Thoracic aorta (tissue), 2 donors: ENCODE measurements at regions not wholly inside any gene's neighbourhood (a gene's known extent, or its start where the extent isn't known, plus 50 kb on each side); places are given as distances from the start of the nearest gene placed in this dataset.

Experiments used
- ATAC-seq: fragments of 150-250 bp; one replicate; pipeline ENCODE4 v1.8.0; 2017; ENCODE audit warnings: low read depth; ENCODE audit not compliant: insufficient number of reproducible peaks, low FRiP score
- DNase-seq: peaks from one replicate; pipeline ENCODE4 v3.0.0-alpha.2; 2020; ENCODE audit warnings: low spot score
- H3K27ac ChIP-seq, 2 donors: fragments of 200-600 bp; sonication (generic); 1 replicate in 1 of 2; 2 replicates in 1 of 2; pipeline ENCODE4 v1.5.1; 2016; ENCODE audit warnings: mild to moderate bottlenecking in 2 of 2, moderate library complexity in 2 of 2
- H3K27me3 ChIP-seq: fragments of 200-600 bp; sonication (generic); replicated peaks from 2 replicates; pipeline ENCODE4 v1.6.0; 2016; ENCODE audit warnings: mild to moderate bottlenecking; ENCODE audit not compliant: insufficient read depth
- H3K36me3 ChIP-seq: fragments of 200-600 bp; sonication (generic); one replicate; pipeline ENCODE4 v1.5.1; 2016
- H3K4me1 ChIP-seq, 2 donors: fragments of 200-600 bp; sonication (generic); 1 replicate in 1 of 2; 2 replicates in 1 of 2; pipeline versions ENCODE4 v1.5.1 to v1.6.0; 2016; ENCODE audit warnings: low read depth in 2 of 2, mild to moderate bottlenecking in 1 of 2; ENCODE audit not compliant: control insufficient read depth in 1 of 2
- H3K4me3 ChIP-seq: fragments of 200-600 bp; sonication (generic); 2 replicates; pipeline ENCODE4 v1.5.1; 2016; ENCODE audit warnings: mild to moderate bottlenecking
- H3K9me3 ChIP-seq: fragments of 200-600 bp; sonication (generic); 2 replicates; pipeline ENCODE4 v1.5.1; 2016
- TF ChIP-seq, protein P1 (sequence below): fragments of 200-600 bp; sonication (generic); IDR thresholded peaks from one replicate; pipeline ENCODE4 v1.5.1; 2019; ENCODE audit warnings: antibody characterized with exemption

DNA sequence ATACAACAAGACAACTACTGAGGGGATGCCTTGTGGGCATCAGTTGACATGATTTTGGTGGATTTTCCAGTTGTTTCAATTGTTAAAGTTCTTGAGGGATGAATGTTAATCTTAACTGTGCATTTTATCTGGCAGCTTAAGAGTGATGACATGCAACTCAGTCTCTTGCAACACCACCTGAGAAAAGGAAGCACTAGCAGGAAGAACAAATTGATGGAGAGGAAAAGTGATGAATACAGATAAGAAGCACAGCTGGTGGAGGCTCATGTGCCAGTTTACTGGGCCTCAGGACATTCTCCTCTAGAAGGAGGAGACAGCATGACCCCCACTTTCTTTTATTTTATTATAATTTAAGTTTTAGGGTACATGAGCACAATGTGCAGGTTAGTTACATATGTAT is 341.3 kb upstream of the RBMY1B start:
- no peaks in the 10 kb centered on the region for H3K27me3 ChIP-seq
- TF ChIP-seq, protein P1, sequence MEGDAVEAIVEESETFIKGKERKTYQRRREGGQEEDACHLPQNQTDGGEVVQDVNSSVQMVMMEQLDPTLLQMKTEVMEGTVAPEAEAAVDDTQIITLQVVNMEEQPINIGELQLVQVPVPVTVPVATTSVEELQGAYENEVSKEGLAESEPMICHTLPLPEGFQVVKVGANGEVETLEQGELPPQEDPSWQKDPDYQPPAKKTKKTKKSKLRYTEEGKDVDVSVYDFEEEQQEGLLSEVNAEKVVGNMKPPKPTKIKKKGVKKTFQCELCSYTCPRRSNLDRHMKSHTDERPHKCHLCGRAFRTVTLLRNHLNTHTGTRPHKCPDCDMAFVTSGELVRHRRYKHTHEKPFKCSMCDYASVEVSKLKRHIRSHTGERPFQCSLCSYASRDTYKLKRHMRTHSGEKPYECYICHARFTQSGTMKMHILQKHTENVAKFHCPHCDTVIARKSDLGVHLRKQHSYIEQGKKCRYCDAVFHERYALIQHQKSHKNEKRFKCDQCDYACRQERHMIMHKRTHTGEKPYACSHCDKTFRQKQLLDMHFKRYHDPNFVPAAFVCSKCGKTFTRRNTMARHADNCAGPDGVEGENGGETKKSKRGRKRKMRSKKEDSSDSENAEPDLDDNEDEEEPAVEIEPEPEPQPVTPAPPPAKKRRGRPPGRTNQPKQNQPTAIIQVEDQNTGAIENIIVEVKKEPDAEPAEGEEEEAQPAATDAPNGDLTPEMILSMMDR: no peak
- no peak overlapping the region for H3K4me3 ChIP-seq
- DNase-seq: no peak
- H3K27ac ChIP-seq: no peak overlapping the region
- H3K9me3 ChIP-seq: no peaks in the 10 kb centered on the region
- H3K36me3 ChIP-seq: no peaks in the 10 kb centered on the region
- H3K4me1 ChIP-seq: no peaks in the 10 kb centered on the region
- ATAC-seq: no peak

DNA sequence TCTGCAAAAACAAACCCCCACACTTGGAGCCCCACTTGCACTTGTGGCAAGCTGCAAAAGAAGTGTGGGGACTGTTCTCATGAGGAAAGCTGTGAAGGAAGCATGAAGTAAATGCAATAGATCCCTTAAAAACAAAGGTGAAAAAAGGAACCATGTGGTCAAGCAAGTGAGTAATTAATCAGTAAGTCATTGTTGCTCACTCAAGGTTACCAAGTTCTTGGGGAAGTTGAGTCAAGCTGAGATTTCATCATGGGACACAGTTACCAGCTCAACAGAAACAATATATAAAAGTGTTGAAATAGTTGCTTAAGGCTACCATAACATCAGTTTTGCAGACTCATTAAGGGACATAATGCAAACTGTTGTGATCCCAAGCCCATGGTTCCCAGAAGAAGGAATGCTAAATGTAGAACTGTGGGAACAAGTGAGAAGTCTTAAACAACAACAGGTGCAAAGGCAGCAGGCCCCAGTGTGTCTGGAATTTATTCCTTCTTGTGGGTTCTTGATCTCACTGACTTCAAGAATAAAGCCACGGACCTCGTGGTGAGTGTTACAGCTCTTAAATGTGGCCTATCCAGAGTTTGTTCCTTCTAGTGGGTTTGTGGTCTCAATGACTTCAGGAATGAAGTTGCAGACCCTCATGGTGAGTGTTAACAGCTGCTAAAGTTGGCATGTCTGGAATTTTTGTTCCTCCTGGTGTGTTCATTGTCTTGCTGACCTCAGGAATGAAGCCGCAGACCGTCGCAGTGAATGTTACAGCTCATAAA is 336.3 kb upstream of the RBMY1B start:
- Histone ChIP-seq H3K36me3 (no peaks in the 10 kb centered on the region), H3K27ac (no peak overlapping the region), H3K4me3 (no peak overlapping the region), H3K9me3 (no peaks in the 10 kb centered on the region), H3K27me3 (no peaks in the 10 kb centered on the region), H3K4me1 (no peaks in the 10 kb centered on the region)
- no peak for DNase-seq
- TF ChIP-seq, protein P1: no peak
- no peak for ATAC-seq

DNA sequence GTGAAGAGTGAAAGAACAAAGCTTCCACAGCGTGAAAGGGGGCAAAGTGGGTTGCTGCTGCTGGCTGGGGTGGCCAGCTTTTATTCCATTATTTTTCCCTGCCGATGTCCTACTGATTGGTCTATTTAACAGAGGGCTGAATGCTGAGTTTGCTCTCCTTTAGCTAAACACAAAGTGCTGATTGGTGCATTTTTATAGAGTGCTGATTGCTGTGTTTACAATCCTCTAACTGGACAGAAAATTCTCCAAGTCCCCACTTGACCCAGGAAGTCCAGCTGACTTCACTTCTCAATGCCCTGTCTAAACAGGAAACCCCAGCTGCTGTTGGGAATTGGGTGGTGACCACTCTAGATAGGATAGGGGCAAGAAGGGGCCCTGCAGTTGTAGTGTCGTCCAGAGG is 335.6 kb upstream of the RBMY1B start:
- H3K27ac ChIP-seq: no peak overlapping the region
- ATAC-seq (no peak), DNase-seq (no peak)
- no peaks in the 10 kb centered on the region for H3K4me1 ChIP-seq
- H3K27me3 ChIP-seq: no peaks in the 10 kb centered on the region
- TF ChIP-seq, protein P1: no peak
- no peaks in the 10 kb centered on the region for H3K36me3 ChIP-seq
- H3K9me3 ChIP-seq: no peaks in the 10 kb centered on the region
- H3K4me3 ChIP-seq: no peak overlapping the region

DNA sequence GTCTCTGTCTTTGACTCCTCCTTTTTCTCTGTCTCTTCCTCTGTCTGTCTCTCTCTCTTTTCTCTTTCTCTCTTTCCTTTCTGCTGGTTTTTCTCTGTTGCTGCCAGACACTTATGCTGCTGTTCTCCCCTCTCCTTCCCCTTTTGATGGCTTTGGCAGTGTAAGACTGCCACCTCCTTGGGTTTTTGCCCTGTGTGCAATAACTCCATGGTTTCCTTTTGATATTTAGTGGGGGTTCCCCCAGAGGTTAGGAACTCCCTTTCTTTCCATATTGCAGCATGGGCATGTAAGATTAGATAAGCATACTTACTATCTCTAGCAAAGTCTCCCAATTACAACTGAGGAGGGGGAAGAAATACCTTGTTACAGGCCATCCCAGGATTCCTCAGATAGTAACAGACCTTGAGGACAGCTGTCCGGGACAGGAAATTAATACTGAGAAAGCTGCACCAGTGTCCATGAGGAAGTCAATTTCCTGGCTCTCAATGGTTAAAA is 333.8 kb upstream of the RBMY1B start:
- H3K36me3 ChIP-seq: no peaks in the 10 kb centered on the region
- H3K4me1 ChIP-seq: no peaks in the 10 kb centered on the region
- no peak overlapping the region for H3K27ac ChIP-seq
- no peaks in the 10 kb centered on the region for H3K9me3 ChIP-seq
- TF ChIP-seq, protein P1: no peak
- no peak overlapping the region for H3K4me3 ChIP-seq
- no peak for ATAC-seq
- H3K27me3 ChIP-seq: no peaks in the 10 kb centered on the region
- no peak for DNase-seq

DNA sequence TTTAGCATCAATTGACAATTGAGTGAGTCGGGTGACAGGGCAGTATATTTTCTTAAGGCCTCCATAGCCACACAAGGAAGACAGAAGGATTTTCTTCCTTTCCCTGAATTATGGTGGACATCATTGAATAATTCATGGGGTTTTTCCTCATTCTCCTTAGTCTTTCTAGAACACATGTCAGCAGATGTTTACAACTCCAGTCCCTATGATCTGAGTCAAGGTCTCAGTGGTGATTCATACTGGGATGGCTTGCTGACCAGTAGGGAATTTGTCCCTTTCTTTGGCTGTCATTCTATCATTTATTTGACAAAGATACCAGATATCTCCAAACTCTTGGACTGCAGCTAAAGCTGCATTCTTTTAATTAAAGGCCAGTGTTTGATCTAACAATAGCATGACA is 332.9 kb upstream of the RBMY1B start:
- H3K4me1 ChIP-seq: no peaks in the 10 kb centered on the region
- no peak overlapping the region for H3K27ac ChIP-seq
- H3K9me3 ChIP-seq: no peaks in the 10 kb centered on the region
- ATAC-seq: no peak
- H3K27me3 ChIP-seq: no peaks in the 10 kb centered on the region
- H3K36me3 ChIP-seq: no peaks in the 10 kb centered on the region
- TF ChIP-seq, protein P1: no peak
- no peak for DNase-seq
- H3K4me3 ChIP-seq: no peak overlapping the region
